HG03045 (cell line): ENCODE measurements at regions not wholly inside any gene's neighbourhood (a gene's known extent, or its start where the extent isn't known, plus 50 kb on each side); places are given as distances from the start of the nearest gene placed in this dataset.

Experiments used
- ATAC-seq: cut with Tn5 transposase; IDR thresholded peaks from one replicate; pipeline ENCODE4 v1.9.1; 2021; ENCODE audit warnings: mild to moderate bottlenecking, moderate library complexity; ENCODE audit not compliant: unreplicated experiment

GRCh38 chr2:217459016-217459415 is 543.8 kb downstream of the TNS1 start:
- ATAC-seq = no peak

GRCh38 chr2:217456016-217456415 is 546.8 kb downstream of the TNS1 start:
- ATAC-seq = no peak

- ATAC-seq = no peak
Observed at GRCh38 chr2:217452928-217453327, 549.9 kb downstream of the TNS1 start.

GRCh38 chr2:217451666-217452065 is 551.1 kb downstream of the TNS1 start:
- no peak for ATAC-seq

DNA sequence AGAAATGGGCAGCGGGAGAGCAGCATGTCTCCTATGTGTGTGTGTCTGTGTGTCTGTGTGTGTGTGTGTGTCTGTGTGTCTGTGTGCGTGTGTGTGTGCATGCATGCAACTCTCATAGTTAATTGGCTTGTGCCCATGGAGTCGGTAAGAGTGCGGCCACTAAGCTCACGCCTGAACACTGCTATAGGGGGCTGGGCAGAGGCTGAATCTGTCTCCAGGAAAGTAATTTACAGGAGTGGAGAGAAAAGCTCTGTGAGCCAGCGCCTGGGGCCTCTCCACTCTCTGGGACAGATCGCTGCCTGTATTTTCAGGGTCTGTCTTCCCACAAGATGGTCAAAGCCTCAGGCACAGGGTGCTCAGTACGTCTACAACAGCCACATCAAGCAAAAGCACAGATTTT is 553.4 kb downstream of the TNS1 start:
- ATAC-seq = no peak

GRCh38 chr2:217448860-217449259 is 553.9 kb downstream of the TNS1 start:
- ATAC-seq = no peak

- no peak for ATAC-seq
Observed at GRCh38 chr2:217445723-217446122, 557.1 kb downstream of the TNS1 start.

GRCh38 chr2:217444932-217445331 is 557.9 kb downstream of the TNS1 start:
- ATAC-seq = no peak

DNA sequence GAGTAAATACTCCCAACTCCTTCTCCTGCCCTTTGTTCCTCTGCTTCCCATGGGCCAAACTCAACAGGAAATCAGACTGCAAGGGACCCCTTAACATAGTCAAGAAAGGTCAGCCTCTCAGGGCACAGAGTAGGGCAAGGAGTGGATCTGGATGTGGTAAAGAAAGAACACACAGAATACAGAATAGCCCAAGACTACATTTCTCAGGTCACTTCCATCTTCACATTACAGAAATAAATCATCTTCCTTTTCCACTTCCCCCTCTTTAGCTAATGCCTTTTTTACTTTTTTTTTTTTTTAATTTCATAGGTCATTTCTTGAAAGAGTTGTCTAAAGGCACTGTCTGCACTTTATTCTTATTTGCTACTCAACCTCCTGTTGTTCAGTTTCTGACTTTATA is 558.3 kb downstream of the TNS1 start:
- ATAC-seq = no peak

DNA sequence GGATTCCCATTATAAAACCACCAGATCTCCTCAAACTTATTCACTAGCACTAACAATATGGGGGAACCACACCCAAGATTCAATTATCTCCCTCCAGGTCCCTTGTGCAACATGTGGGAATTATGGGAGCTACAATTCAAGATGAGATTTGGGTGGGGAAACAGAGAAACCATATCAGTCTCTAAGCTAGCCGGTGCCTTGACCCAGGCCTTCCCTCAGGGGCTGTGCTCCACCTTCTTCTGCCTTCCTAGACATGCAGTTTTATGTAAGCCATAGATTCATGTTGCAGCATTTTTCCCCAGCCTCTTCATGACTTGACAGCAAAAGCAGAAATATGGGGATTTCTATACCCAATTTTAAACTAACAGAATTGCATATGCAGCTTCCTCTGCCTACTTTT is 559.2 kb downstream of the TNS1 start:
- ATAC-seq = no peak

DNA sequence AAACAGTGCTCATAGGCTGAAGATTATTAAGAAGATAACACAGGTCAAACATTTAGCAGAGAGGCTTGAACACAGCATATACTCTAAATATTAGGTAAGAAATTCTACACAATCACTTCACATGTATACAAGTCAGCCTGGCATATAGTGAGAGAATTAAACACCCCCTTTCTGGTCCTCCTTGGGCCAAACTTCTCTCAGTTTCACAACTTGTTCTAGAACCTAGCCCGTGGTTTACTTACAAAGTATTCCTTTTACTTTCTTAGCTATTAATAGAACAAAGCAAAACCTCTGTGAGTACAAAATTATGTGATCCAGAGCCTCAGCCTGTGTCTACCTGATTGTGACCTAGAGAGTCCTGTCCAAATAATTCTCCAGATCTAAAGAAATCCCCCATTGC is 562.8 kb downstream of the TNS1 start:
- peak; percentile 59 for ATAC-seq

DNA sequence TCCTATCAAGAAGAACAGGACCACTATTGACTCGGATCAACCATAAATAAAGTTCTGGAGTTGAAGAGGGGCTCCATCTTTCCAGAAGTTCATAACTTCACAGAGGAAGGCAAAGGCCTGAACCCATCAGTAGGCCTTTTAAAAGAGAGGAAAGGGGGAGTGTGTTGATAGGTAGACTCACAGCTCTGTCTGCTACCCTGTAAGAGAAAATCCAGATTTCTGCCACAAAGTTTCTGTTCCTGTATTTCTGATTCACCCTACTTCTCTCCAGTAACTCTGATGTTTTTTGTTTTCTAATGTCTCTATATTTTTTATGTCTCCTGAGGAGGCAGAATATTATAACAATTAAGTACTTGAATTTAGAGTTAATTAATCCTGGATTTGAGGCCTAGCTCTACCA is 564.0 kb downstream of the TNS1 start:
- ATAC-seq = peak; percentile 36

DNA sequence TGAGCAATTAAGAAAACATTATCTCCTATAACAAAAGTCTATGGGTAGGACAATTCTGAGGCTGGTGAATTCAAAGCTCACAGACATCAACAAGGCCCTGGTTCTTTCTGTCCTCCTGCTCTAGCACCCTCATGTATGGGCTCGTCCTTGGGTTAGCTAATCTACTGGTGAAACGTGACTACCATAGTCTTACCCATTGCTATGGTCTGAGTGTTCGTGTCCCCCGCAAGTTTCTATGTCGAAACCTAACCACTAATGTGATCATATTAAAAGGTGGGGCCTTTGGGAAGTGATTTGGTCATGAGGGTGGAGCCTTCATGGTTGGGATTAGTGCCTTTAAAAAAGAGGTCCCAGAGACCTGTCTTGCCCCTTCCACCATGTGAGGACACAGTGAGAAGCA is 564.7 kb downstream of the TNS1 start:
- ATAC-seq = no peak

- ATAC-seq = no peak
Observed at GRCh38 chr2:217437290-217437870, 565.4 kb downstream of the TNS1 start.

- ATAC-seq = no peak
Observed at GRCh38 chr2:217436386-217436785, 566.4 kb downstream of the TNS1 start.

- peak; percentile 96 for ATAC-seq
Observed at GRCh38 chr2:217434180-217434975, 568.4 kb downstream of the TNS1 start.

GRCh38 chr2:217433522-217433921 is 569.3 kb downstream of the TNS1 start:
- no peak for ATAC-seq

DNA sequence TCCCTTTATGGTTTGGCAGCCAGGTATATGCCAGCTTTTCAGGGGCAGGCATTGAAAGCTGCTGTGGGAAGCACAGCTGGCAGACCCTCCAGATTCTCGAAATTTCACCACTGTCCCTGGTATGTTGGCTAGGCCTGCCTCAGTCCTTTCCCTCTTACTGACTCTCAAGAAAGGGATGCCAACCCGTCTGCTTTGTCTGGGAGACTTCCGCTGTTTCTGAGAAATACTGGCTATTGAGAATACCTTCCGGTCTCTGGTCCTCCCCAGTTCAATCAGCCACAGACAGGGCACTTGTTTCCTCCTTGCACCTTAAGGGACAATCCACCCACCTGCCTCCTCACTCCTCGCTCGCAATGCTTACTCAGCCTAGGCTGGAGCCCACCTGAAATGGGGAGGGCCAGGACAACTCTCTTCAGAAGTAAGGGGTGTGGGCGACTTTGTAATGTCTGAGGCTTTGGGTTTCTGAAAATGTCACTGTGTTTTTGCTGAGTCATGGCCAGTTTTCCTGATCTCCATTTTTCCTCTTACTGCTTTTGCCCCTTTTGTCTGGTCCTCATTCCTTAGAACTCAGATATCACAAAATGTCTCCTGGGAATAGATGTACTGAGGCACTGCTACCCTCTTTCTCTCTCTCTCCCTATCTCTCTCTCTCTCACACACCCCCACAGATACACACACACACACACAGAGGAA is 571.1 kb downstream of the TNS1 start:
- no peak for ATAC-seq

DNA sequence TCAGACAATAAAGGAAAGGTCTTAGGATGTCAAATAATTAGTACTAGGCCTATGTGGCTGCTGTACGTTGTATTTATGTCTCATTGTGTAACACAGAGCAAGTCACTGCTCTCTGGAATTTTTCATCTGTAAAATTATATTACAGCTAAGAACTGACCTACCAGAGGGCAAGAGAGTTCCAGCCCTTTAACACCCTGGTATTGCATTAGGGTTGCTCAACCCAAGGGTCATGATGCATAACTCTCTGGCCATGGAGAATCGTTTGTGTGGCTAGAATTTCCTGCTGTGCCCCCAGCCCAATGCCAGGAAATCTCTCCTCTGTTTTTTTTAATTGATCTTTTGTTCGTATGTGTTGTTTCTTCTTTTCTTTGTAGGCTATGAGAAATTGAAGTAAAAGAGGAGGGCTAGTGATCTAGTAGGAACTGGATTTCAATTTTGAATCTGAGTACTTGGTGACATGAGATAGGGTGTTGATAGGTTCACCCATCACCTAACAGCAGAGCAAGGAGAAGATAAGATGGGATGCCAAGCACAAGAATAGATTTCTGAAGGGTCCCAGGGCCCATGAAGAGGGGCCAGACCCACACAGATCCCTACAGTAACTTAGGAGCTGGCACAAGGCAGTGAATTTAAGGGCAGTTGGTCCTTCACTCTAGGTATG is 571.2 kb upstream of the TNP1 start:
- ATAC-seq = no peak

DNA sequence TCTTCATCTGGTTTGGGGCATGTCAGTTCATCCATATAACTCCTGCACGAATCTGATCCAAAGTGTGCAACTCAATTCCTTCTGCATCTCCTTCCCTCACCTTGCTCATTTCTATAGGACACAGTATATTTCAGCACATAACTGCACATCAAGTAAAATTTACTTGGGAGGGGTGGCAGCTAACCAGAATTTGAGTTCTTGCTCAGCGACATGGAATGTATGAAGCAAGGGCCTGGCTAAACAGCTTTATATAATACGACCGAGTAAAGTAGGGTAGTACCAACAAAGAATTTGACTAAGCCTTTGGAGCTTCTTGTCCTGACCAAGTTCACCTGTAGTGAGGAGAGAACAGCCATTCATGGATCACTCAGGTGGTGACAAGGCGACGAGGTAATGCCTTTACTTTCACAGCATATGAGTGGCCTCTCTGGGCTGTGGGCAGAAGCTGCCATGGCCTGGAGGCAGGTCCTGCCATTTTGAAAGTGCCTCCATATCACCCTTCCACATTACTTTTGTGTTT is 570.2 kb upstream of the TNP1 start:
- no peak for ATAC-seq

DNA sequence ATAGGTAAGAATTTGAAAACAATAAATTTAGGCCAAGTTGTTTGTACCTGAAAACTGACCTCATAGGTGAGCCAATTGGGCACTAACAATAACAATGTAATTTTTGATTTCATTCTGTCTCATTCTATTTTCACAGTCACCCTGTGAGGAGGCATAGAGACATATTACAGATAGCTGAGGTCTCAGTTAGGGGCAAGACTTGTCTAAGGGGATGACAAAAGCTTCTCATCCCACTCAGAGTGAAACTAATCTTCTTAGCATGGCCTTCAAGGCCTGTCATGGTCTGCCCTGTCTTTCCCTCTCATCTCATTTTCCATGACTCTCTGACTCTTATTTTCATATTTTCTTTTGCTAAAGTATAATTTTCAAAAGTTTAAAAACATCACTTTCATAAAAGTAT is 562.0 kb upstream of the TNP1 start:
- no peak for ATAC-seq
